Transverse colon (tissue), 4 donors: ENCODE measurements at regions not wholly inside any gene's neighbourhood (a gene's known extent, or its start where the extent isn't known, plus 50 kb on each side); places are given as distances from the start of the nearest gene placed in this dataset.

Source experiments
- DNase-seq: peaks from one replicate; pipeline ENCODE4 v3.0.0-alpha.2; 2019
- H3K27ac ChIP-seq, 4 donors: fragments of 200-600 bp; sonication (generic); 2 replicates each; pipeline ENCODE4 v1.5.1; 2016 to 2018; ENCODE audit warnings: inconsistent platforms in 4 of 4
- H3K27me3 ChIP-seq: fragments of 200-600 bp; sonication (generic); 2 replicates; pipeline ENCODE4 v1.5.1; 2017; ENCODE audit warnings: inconsistent platforms
- H3K36me3 ChIP-seq, 4 donors: fragments of 200-600 bp; sonication (generic); 2 replicates each; pipeline ENCODE4 v1.5.1; 2017 to 2019; ENCODE audit warnings: inconsistent platforms in 4 of 4
- H3K4me1 ChIP-seq, 4 donors: fragments of 200-600 bp; sonication (generic); 2 replicates each; pipeline ENCODE4 v1.5.1; 2017 to 2020; ENCODE audit warnings: inconsistent platforms in 4 of 4
- H3K4me3 ChIP-seq, 4 donors: fragments of 200-600 bp; sonication (generic); 1 replicate in 1 of 4; 2 replicates in 3 of 4; pipeline versions ENCODE4 v1.5.1 to v1.6.1; 2017 to 2019; ENCODE audit warnings: inconsistent platforms in 4 of 4
- H3K9me3 ChIP-seq, 2 donors: fragments of 200-600 bp; sonication (generic); 2 replicates each; pipeline ENCODE4 v1.5.1; 2017 to 2019; ENCODE audit warnings: inconsistent platforms in 2 of 2
- CTCF ChIP-seq, 5 experiments: fragments of 200-600 bp in 3 of 5; fragments of 450-650 bp in 2 of 5; sonication (generic) in 3 of 5; IDR thresholded peaks; 1 replicate in 2 of 5; 2 replicates in 3 of 5; pipeline ENCODE4 v1.5.1; 2016 to 2017; ENCODE audit warnings: antibody characterized with exemption in 5 of 5, inconsistent platforms in 3 of 5, mild to moderate bottlenecking in 2 of 5, moderate library complexity in 1 of 5
- EP300 ChIP-seq: sonication (generic); formaldehyde crosslinking; IDR thresholded peaks from one replicate; pipeline ENCODE4 v1.6.1; 2017; ENCODE audit warnings: antibody characterized with exemption, low read depth
- POLR2A ChIP-seq: fragments of 450-650 bp; IDR thresholded peaks from one replicate; pipeline ENCODE4 v1.6.1; 2016; ENCODE audit warnings: antibody characterized with exemption, mild to moderate bottlenecking, moderate library complexity
- POLR2AphosphoS5 ChIP-seq, 3 donors: sonication (generic); formaldehyde crosslinking; IDR thresholded peaks; one replicate each; pipeline ENCODE4 v1.6.1; 2016; ENCODE audit warnings: antibody characterized with exemption in 3 of 3
- WGBS, 2 donors: methylation state at CpG; one replicate each; pipeline ENCODE4 v1.1.5; 2018; ENCODE audit warnings: low coverage in 1 of 2; 5-methylcytosine and 5-hydroxymethylcytosine counted together
- in situ Hi-C, 4 donors: fragments of 200-750 bp; cut with MboI; loops; one replicate each; pipeline versions ENCODE4 v1.15.0 to v1.15.1; 2017; ENCODE audit warnings: low sequenced_read_pairs in 3 of 4, low pct_ligation_motif_present in 1 of 4, low pct_unique_long_range_greater_than_20kb in 1 of 4
- intact Hi-C: fragments of 100-400 bp; cut with DNase I; formaldehyde crosslinking; loops from one replicate; pipeline ENCODE4 v1.15.1; 2023; ENCODE audit warnings: low total_unique reads

GRCh38 chr4:3366893-3367775 is 74.3 kb downstream of the RGS12 start:
- Histone ChIP-seq H3K4me3 (no peak overlapping the region), H3K36me3 (no peaks in the 10 kb centered on the region), H3K9me3 (no peaks in the 10 kb centered on the region), H3K27me3 (no peaks in the 10 kb centered on the region), H3K27ac (no peak overlapping the region), H3K4me1 (peaks cover 9 to 20% (median 14%) of the 10 kb centered on the region in 4 donors)
- WGBS, 2 donors = 90% methylated on average over 30 of the region's 30 CpGs; no CpG with 5 or more reads in 1 of the 2 donors
- no peak for DNase-seq
- intact Hi-C loops (no loop called here), in situ Hi-C loops (no loop called here)
- TF ChIP-seq EP300 = no peak
- no peak for TF ChIP-seq POLR2A
- no peak for TF ChIP-seq POLR2AphosphoS5 (IDR thresholded peaks at IDR 0.05)
- no peak for TF ChIP-seq CTCF (IDR thresholded peaks at IDR 0.05)

GRCh38 chr4:3367866-3368265 is 73.9 kb upstream of the HGFAC start:
- Histone ChIP-seq H3K4me1 (peaks cover 9 to 20% (median 14%) of the 10 kb centered on the region in 4 donors), H3K27me3 (no peaks in the 10 kb centered on the region), H3K9me3 (no peaks in the 10 kb centered on the region), H3K36me3 (no peaks in the 10 kb centered on the region), H3K27ac (no peak overlapping the region), H3K4me3 (no peak overlapping the region)
- WGBS, 2 donors = 91 to 100% methylated on average over 1 to 11 of the region's 12 CpGs
- TF ChIP-seq CTCF (IDR thresholded peaks at IDR 0.05) (no peak), POLR2A (no peak), EP300 (no peak), POLR2AphosphoS5 (IDR thresholded peaks at IDR 0.05) (no peak)
- DNase-seq = no peak
- in situ Hi-C loops = no loop called here
- intact Hi-C loops = no loop called here

- H3K27ac ChIP-seq = no peak overlapping the region
- TF ChIP-seq EP300 = no peak
- no peak for TF ChIP-seq POLR2AphosphoS5 (IDR thresholded peaks at IDR 0.05)
- no peak for TF ChIP-seq POLR2A
- no peak for TF ChIP-seq CTCF (IDR thresholded peaks at IDR 0.05)
- no peaks in the 10 kb centered on the region for H3K9me3 ChIP-seq
- no peaks in the 10 kb centered on the region for H3K27me3 ChIP-seq
- 90% methylated on average over 4 of the region's 4 CpGs; no CpG with 5 or more reads in 1 of the 2 donors for WGBS, 2 donors
- intact Hi-C loops = no loop called here
- no peaks in the 10 kb centered on the region for H3K36me3 ChIP-seq
- H3K4me3 ChIP-seq = no peak overlapping the region
- in situ Hi-C loops = no loop called here
- no peak for DNase-seq
- peaks cover 9 to 20% (median 14%) of the 10 kb centered on the region in 4 donors for H3K4me1 ChIP-seq
Measured at GRCh38 chr4:3368334-3368733, 73.4 kb upstream of the HGFAC start.

- 0 to 63% methylated on average over 1 to 19 of the region's 20 CpGs for WGBS, 2 donors
- TF ChIP-seq POLR2AphosphoS5 (IDR thresholded peaks at IDR 0.05) = no peak
- TF ChIP-seq EP300 = no peak
- no peak for TF ChIP-seq CTCF (IDR thresholded peaks at IDR 0.05)
- no peak for TF ChIP-seq POLR2A
- in situ Hi-C loops (no loop called here), intact Hi-C loops (no loop called here)
- Histone ChIP-seq H3K9me3 (no peaks in the 10 kb centered on the region), H3K4me3 (no peak overlapping the region), H3K27me3 (no peaks in the 10 kb centered on the region), H3K27ac (peak overlapping the region in 1 of 4 donors; percentile 39), H3K36me3 (no peaks in the 10 kb centered on the region), H3K4me1 (peaks cover 9 to 20% (median 14%) of the 10 kb centered on the region in 4 donors)
- DNase-seq = no peak
Measured at GRCh38 chr4:3368841-3369760, 72.7 kb upstream of the HGFAC start.
